ENCODE measurements at regions not wholly inside any gene's neighbourhood (a gene's known extent, or its start where the extent isn't known, plus 50 kb on each side); places are given as distances from the start of the nearest gene placed in this dataset.

- H3K27me3 ChIP-seq (ENCODE audit: control insufficient read depth in 1 of 2, insufficient read depth in 2 of 2, low read length in 2 of 2): no peaks in the 10 kb centered on the region
- H3K36me3 ChIP-seq (ENCODE audit: control insufficient read depth in 2 of 2, insufficient read depth in 2 of 2, low read length in 1 of 2): no peaks in the 10 kb centered on the region
- no peak overlapping the region for H3K27ac ChIP-seq (ENCODE audit: low read depth in 2 of 2, low read length in 1 of 2)
- H3K9me3 ChIP-seq (ENCODE audit: control insufficient read depth in 2 of 2, insufficient read depth in 1 of 2, low read depth in 1 of 2, low read length in 1 of 2): no peaks in the 10 kb centered on the region
- H3K4me3 ChIP-seq (ENCODE audit: low read depth in 1 of 2, low read length in 2 of 2): no peak overlapping the region
- WGBS, 2 donors: 57 to 80% methylated on average over 2 of the region's 2 CpGs
- H3K4me1 ChIP-seq (ENCODE audit: control insufficient read depth in 2 of 2, insufficient read depth in 2 of 2, low read length in 1 of 2): no peaks in the 10 kb centered on the region
Observed at GRCh38 chr10:64159910-64160872, 639.0 kb downstream of the REEP3 start.

GRCh38 chr10:64170791-64171190, 649.6 kb downstream of the REEP3 start:
- Histone ChIP-seq H3K4me3 (ENCODE audit: low read depth in 1 of 2, low read length in 2 of 2) (no peak overlapping the region), H3K9me3 (ENCODE audit: control insufficient read depth in 2 of 2, insufficient read depth in 1 of 2, low read depth in 1 of 2, low read length in 1 of 2) (peaks cover 0 to 3% of the 10 kb centered on the region in 2 donors), H3K4me1 (ENCODE audit: control insufficient read depth in 2 of 2, insufficient read depth in 2 of 2, low read length in 1 of 2) (no peaks in the 10 kb centered on the region), H3K27me3 (ENCODE audit: control insufficient read depth in 1 of 2, insufficient read depth in 2 of 2, low read length in 2 of 2) (no peaks in the 10 kb centered on the region), H3K36me3 (ENCODE audit: control insufficient read depth in 2 of 2, insufficient read depth in 2 of 2, low read length in 1 of 2) (no peaks in the 10 kb centered on the region), H3K27ac (ENCODE audit: low read depth in 2 of 2, low read length in 1 of 2) (no peak overlapping the region)
- WGBS, 2 donors: 96% methylated on average over 35 of the region's 35 CpGs

GRCh38 chr10:64173826-64174225, 652.6 kb downstream of the REEP3 start:
- Histone ChIP-seq H3K36me3 (ENCODE audit: control insufficient read depth in 2 of 2, insufficient read depth in 2 of 2, low read length in 1 of 2) (no peaks in the 10 kb centered on the region), H3K9me3 (ENCODE audit: control insufficient read depth in 2 of 2, insufficient read depth in 1 of 2, low read depth in 1 of 2, low read length in 1 of 2) (peaks cover 0 to 3% of the 10 kb centered on the region in 2 donors), H3K4me3 (ENCODE audit: low read depth in 1 of 2, low read length in 2 of 2) (no peak overlapping the region), H3K27ac (ENCODE audit: low read depth in 2 of 2, low read length in 1 of 2) (no peak overlapping the region), H3K27me3 (ENCODE audit: control insufficient read depth in 1 of 2, insufficient read depth in 2 of 2, low read length in 2 of 2) (no peaks in the 10 kb centered on the region), H3K4me1 (ENCODE audit: control insufficient read depth in 2 of 2, insufficient read depth in 2 of 2, low read length in 1 of 2) (no peaks in the 10 kb centered on the region)

GRCh38 chr10:64174666-64175255, 653.6 kb downstream of the REEP3 start:
- Histone ChIP-seq H3K36me3 (ENCODE audit: control insufficient read depth in 2 of 2, insufficient read depth in 2 of 2, low read length in 1 of 2) (no peaks in the 10 kb centered on the region), H3K4me1 (ENCODE audit: control insufficient read depth in 2 of 2, insufficient read depth in 2 of 2, low read length in 1 of 2) (no peaks in the 10 kb centered on the region), H3K27ac (ENCODE audit: low read depth in 2 of 2, low read length in 1 of 2) (no peak overlapping the region), H3K4me3 (ENCODE audit: low read depth in 1 of 2, low read length in 2 of 2) (no peak overlapping the region), H3K27me3 (ENCODE audit: control insufficient read depth in 1 of 2, insufficient read depth in 2 of 2, low read length in 2 of 2) (no peaks in the 10 kb centered on the region), H3K9me3 (ENCODE audit: control insufficient read depth in 2 of 2, insufficient read depth in 1 of 2, low read depth in 1 of 2, low read length in 1 of 2) (peaks cover 0 to 3% of the 10 kb centered on the region in 2 donors)
- WGBS, 2 donors: 55 to 64% methylated on average over 9 of the region's 9 CpGs

GRCh38 chr10:64175271-64175962, 654.2 kb downstream of the REEP3 start:
- Histone ChIP-seq H3K27ac (ENCODE audit: low read depth in 2 of 2, low read length in 1 of 2) (no peak overlapping the region), H3K9me3 (ENCODE audit: control insufficient read depth in 2 of 2, insufficient read depth in 1 of 2, low read depth in 1 of 2, low read length in 1 of 2) (peaks cover 0 to 3% of the 10 kb centered on the region in 2 donors), H3K4me3 (ENCODE audit: low read depth in 1 of 2, low read length in 2 of 2) (no peak overlapping the region), H3K36me3 (ENCODE audit: control insufficient read depth in 2 of 2, insufficient read depth in 2 of 2, low read length in 1 of 2) (no peaks in the 10 kb centered on the region), H3K27me3 (ENCODE audit: control insufficient read depth in 1 of 2, insufficient read depth in 2 of 2, low read length in 2 of 2) (no peaks in the 10 kb centered on the region), H3K4me1 (ENCODE audit: control insufficient read depth in 2 of 2, insufficient read depth in 2 of 2, low read length in 1 of 2) (no peaks in the 10 kb centered on the region)
- WGBS, 2 donors: 67 to 70% methylated on average over 4 of the region's 4 CpGs

- Histone ChIP-seq H3K27me3 (ENCODE audit: control insufficient read depth in 1 of 2, insufficient read depth in 2 of 2, low read length in 2 of 2) (no peaks in the 10 kb centered on the region), H3K27ac (ENCODE audit: low read depth in 2 of 2, low read length in 1 of 2) (no peak overlapping the region), H3K36me3 (ENCODE audit: control insufficient read depth in 2 of 2, insufficient read depth in 2 of 2, low read length in 1 of 2) (no peaks in the 10 kb centered on the region), H3K4me1 (ENCODE audit: control insufficient read depth in 2 of 2, insufficient read depth in 2 of 2, low read length in 1 of 2) (no peaks in the 10 kb centered on the region), H3K9me3 (ENCODE audit: control insufficient read depth in 2 of 2, insufficient read depth in 1 of 2, low read depth in 1 of 2, low read length in 1 of 2) (no peaks in the 10 kb centered on the region), H3K4me3 (ENCODE audit: low read depth in 1 of 2, low read length in 2 of 2) (no peak overlapping the region)
Observed at GRCh38 chr10:64182671-64183070, 661.5 kb downstream of the REEP3 start.

- Histone ChIP-seq H3K27me3 (ENCODE audit: control insufficient read depth in 1 of 2, insufficient read depth in 2 of 2, low read length in 2 of 2) (no peaks in the 10 kb centered on the region), H3K4me1 (ENCODE audit: control insufficient read depth in 2 of 2, insufficient read depth in 2 of 2, low read length in 1 of 2) (no peaks in the 10 kb centered on the region), H3K36me3 (ENCODE audit: control insufficient read depth in 2 of 2, insufficient read depth in 2 of 2, low read length in 1 of 2) (no peaks in the 10 kb centered on the region), H3K27ac (ENCODE audit: low read depth in 2 of 2, low read length in 1 of 2) (no peak overlapping the region), H3K9me3 (ENCODE audit: control insufficient read depth in 2 of 2, insufficient read depth in 1 of 2, low read depth in 1 of 2, low read length in 1 of 2) (no peaks in the 10 kb centered on the region), H3K4me3 (ENCODE audit: low read depth in 1 of 2, low read length in 2 of 2) (no peak overlapping the region)
- 73 to 77% methylated on average over 3 of the region's 3 CpGs for WGBS, 2 donors
Observed at GRCh38 chr10:64191286-64191685, 670.1 kb downstream of the REEP3 start.

GRCh38 chr10:64196638-64197315, 675.6 kb downstream of the REEP3 start:
- no peaks in the 10 kb centered on the region for H3K27me3 ChIP-seq (ENCODE audit: control insufficient read depth in 1 of 2, insufficient read depth in 2 of 2, low read length in 2 of 2)
- H3K36me3 ChIP-seq (ENCODE audit: control insufficient read depth in 2 of 2, insufficient read depth in 2 of 2, low read length in 1 of 2): no peaks in the 10 kb centered on the region
- H3K27ac ChIP-seq (ENCODE audit: low read depth in 2 of 2, low read length in 1 of 2): no peak overlapping the region
- WGBS, 2 donors: 93 to 95% methylated on average over 37 to 59 of the region's 59 CpGs
- no peak overlapping the region for H3K4me3 ChIP-seq (ENCODE audit: low read depth in 1 of 2, low read length in 2 of 2)
- peaks cover 5 to 7% of the 10 kb centered on the region in 2 donors for H3K9me3 ChIP-seq (ENCODE audit: control insufficient read depth in 2 of 2, insufficient read depth in 1 of 2, low read depth in 1 of 2, low read length in 1 of 2)
- no peaks in the 10 kb centered on the region for H3K4me1 ChIP-seq (ENCODE audit: control insufficient read depth in 2 of 2, insufficient read depth in 2 of 2, low read length in 1 of 2)

- Histone ChIP-seq H3K4me1 (ENCODE audit: control insufficient read depth in 2 of 2, insufficient read depth in 2 of 2, low read length in 1 of 2) (no peaks in the 10 kb centered on the region), H3K9me3 (ENCODE audit: control insufficient read depth in 2 of 2, insufficient read depth in 1 of 2, low read depth in 1 of 2, low read length in 1 of 2) (peaks cover 2 to 5% of the 10 kb centered on the region in 2 donors), H3K27ac (ENCODE audit: low read depth in 2 of 2, low read length in 1 of 2) (no peak overlapping the region), H3K36me3 (ENCODE audit: control insufficient read depth in 2 of 2, insufficient read depth in 2 of 2, low read length in 1 of 2) (no peaks in the 10 kb centered on the region), H3K4me3 (ENCODE audit: low read depth in 1 of 2, low read length in 2 of 2) (no peak overlapping the region), H3K27me3 (ENCODE audit: control insufficient read depth in 1 of 2, insufficient read depth in 2 of 2, low read length in 2 of 2) (no peaks in the 10 kb centered on the region)
- 79 to 80% methylated on average over 2 of the region's 2 CpGs for WGBS, 2 donors
Observed at GRCh38 chr10:64201936-64202335, 680.7 kb downstream of the REEP3 start.

Data from esophagus (tissue), 2 donors.